CD14-positive monocyte (primary cell): ENCODE measurements at regions not wholly inside any gene's neighbourhood (a gene's known extent, or its start where the extent isn't known, plus 50 kb on each side); places are given as distances from the start of the nearest gene placed in this dataset.

ENCODE experiments used
- DNase-seq, 3 donors: peaks; one replicate each; pipeline ENCODE4 v3.0.0-alpha.2; 2011 to 2022
- H2AFZ ChIP-seq: 2 replicates; pipeline ENCODE4 v1.6.0; 2012; ENCODE audit warnings: mild to moderate bottlenecking, low read depth, low read length, inconsistent platforms; ENCODE audit not compliant: insufficient read depth, poor library complexity, severe bottlenecking
- H3K27ac ChIP-seq, 2 donors: 1 replicate in 1 of 2; 2 replicates in 1 of 2; pipeline ENCODE4 v1.5.1; 2012 to 2013; ENCODE audit warnings: low read length in 2 of 2, control low read depth in 1 of 2, inconsistent platforms in 1 of 2, low read depth in 1 of 2, mild to moderate bottlenecking in 1 of 2
- H3K27me3 ChIP-seq, 2 donors: one replicate each; pipeline versions ENCODE4 v1.6.0 to v1.6.1; 2011 to 2013; ENCODE audit warnings: low read length in 2 of 2; ENCODE audit not compliant: control insufficient read depth in 2 of 2, insufficient read depth in 2 of 2
- H3K36me3 ChIP-seq, 2 donors: replicated peaks in 1 of 2; 1 replicate in 1 of 2; 2 replicates in 1 of 2; pipeline versions ENCODE4 v1.5.1 to v1.6.1; 2012 to 2013; ENCODE audit warnings: low read length in 2 of 2, control low read depth in 1 of 2, inconsistent platforms in 1 of 2, mild to moderate bottlenecking in 1 of 2; ENCODE audit not compliant: insufficient read depth in 2 of 2, control insufficient read depth in 1 of 2
- H3K4me1 ChIP-seq, 2 donors: 1 replicate in 1 of 2; 2 replicates in 1 of 2; pipeline versions ENCODE4 v1.5.1 to v1.6.1; 2012 to 2013; ENCODE audit warnings: low read length in 2 of 2, control low read depth in 1 of 2, inconsistent platforms in 1 of 2, mild to moderate bottlenecking in 1 of 2, moderate library complexity in 1 of 2; ENCODE audit not compliant: insufficient read depth in 2 of 2, control insufficient read depth in 1 of 2
- H3K4me2 ChIP-seq: replicated peaks from 2 replicates; pipeline ENCODE3; 2012; ENCODE audit warnings: low read length, moderate library complexity, mild to moderate bottlenecking; ENCODE audit not compliant: poor library complexity, severe bottlenecking; ENCODE audit errors: extremely low read depth
- H3K4me3 ChIP-seq, 3 experiments: fragments of 200-600 bp in 1 of 3; sonication (generic) in 1 of 3; replicated peaks in 1 of 3; 1 replicate in 2 of 3; 2 replicates in 1 of 3; pipeline ENCODE4 v1.5.1; 2011 to 2013; ENCODE audit warnings: low read length in 3 of 3, mild to moderate bottlenecking in 3 of 3, control low read depth in 2 of 3, low read depth in 2 of 3, inconsistent platforms in 1 of 3, moderate library complexity in 1 of 3
- H3K79me2 ChIP-seq: 2 replicates; pipeline ENCODE4 v1.6.0; 2012; ENCODE audit warnings: mild to moderate bottlenecking, control low read depth, inconsistent platforms, low read length, moderate library complexity; ENCODE audit not compliant: insufficient read depth
- H3K9ac ChIP-seq: 2 replicates; pipeline ENCODE4 v1.6.0; 2017; ENCODE audit warnings: low read length, mild to moderate bottlenecking; ENCODE audit not compliant: insufficient read depth, poor library complexity, severe bottlenecking
- H3K9me3 ChIP-seq, 2 donors: replicated peaks in 1 of 2; 1 replicate in 1 of 2; 2 replicates in 1 of 2; pipeline versions ENCODE4 v1.5.1 to v1.6.1; 2012 to 2013; ENCODE audit warnings: low read length in 2 of 2, control low read depth in 1 of 2; ENCODE audit not compliant: control insufficient read depth in 1 of 2, insufficient read depth in 1 of 2
- H4K20me1 ChIP-seq: 2 replicates; pipeline ENCODE4 v1.6.0; 2012; ENCODE audit warnings: mild to moderate bottlenecking, low read length, control low read depth, moderate library complexity; ENCODE audit not compliant: insufficient read depth
- H3K27ac Mint-ChIP-seq, 7 donors: one replicate each; pipeline ENCODE4 v1.8.0; 2020; ENCODE audit warnings: mild to moderate bottlenecking in 7 of 7, mixed read lengths in 7 of 7, moderate library complexity in 6 of 7, inconsistent platforms in 2 of 7
- H3K27me3 Mint-ChIP-seq, 3 donors: one replicate each; pipeline ENCODE4 v1.8.0; 2021 to 2022; ENCODE audit warnings: low read depth in 3 of 3, mild to moderate bottlenecking in 3 of 3, mixed read lengths in 3 of 3, moderate library complexity in 3 of 3, inconsistent platforms in 1 of 3
- H3K36me3 Mint-ChIP-seq, 2 donors: one replicate each; pipeline ENCODE4 v1.8.0; 2020; ENCODE audit warnings: mixed read lengths in 2 of 2, inconsistent platforms in 1 of 2, mild to moderate bottlenecking in 1 of 2
- H3K4me1 Mint-ChIP-seq: one replicate; pipeline ENCODE4 v1.8.0; 2020; ENCODE audit warnings: mild to moderate bottlenecking, mixed read lengths
- H3K4me3 Mint-ChIP-seq, 2 donors: one replicate each; pipeline ENCODE4 v1.8.0; 2020; ENCODE audit warnings: mild to moderate bottlenecking in 2 of 2, mixed read lengths in 2 of 2, moderate library complexity in 1 of 2
- H3K9me3 Mint-ChIP-seq, 7 donors: one replicate each; pipeline ENCODE4 v1.8.0; 2020 to 2022; ENCODE audit warnings: mixed read lengths in 7 of 7, mild to moderate bottlenecking in 6 of 7, moderate library complexity in 6 of 7, inconsistent platforms in 2 of 7
- WGBS: methylation state at CpG from one replicate; pipeline ENCODE4 v1.1.5; 2013; ENCODE audit warnings: missing lambda C conversion rate; ENCODE audit not compliant: insufficient coverage; 5-methylcytosine and 5-hydroxymethylcytosine counted together
- intact Hi-C, 2 donors: fragments of 100-400 bp; cut with micrococcal nuclease; formaldehyde crosslinking; loops; one replicate each; pipeline versions ENCODE4 v1.15.0 to v1.15.1; 2023
- TF ChIP-seq, protein P1 (sequence below): fragments of 200-600 bp; IDR thresholded peaks from one replicate; pipeline ENCODE4 v1.8.0; 2022; ENCODE audit warnings: antibody characterized with exemption, mild to moderate bottlenecking

DNA sequence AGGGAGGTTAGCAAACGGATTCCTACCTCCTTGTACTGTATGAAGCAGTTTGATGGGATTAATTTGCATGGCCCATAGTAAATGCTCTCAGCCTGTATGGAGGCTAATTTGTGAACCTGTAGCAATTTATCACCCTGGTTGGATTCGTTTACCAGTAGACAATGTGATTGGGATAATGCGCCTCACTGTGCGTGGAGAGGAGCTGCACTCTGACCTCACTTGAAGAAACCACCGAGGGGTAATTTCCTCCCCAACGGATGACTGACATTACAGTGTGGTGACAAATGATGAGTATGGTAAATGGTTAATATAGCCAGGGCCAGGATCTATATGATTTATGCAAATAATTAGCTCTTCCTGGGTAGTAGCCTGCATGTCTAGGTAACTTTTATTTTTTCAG, 479.1 kb upstream of the RBFOX1 start:
- Mint-ChIP-seq H3K36me3 (no peaks in the 10 kb centered on the region), H3K27ac (no peak overlapping the region), H3K4me1 (no peaks in the 10 kb centered on the region), H3K4me3 (no peak overlapping the region), H3K9me3 (peaks cover 0 to 2% (median 1%) of the 10 kb centered on the region in 7 donors), H3K27me3 (peaks cover 0 to 3% (median 1%) of the 10 kb centered on the region in 3 donors)
- H2AFZ ChIP-seq = no peak overlapping the region
- no peak overlapping the region for H3K27ac ChIP-seq
- no peak overlapping the region for H3K4me3 ChIP-seq
- H3K4me2 ChIP-seq = no peak overlapping the region
- no peaks in the 10 kb centered on the region for H3K9me3 ChIP-seq
- no peaks in the 10 kb centered on the region for H3K79me2 ChIP-seq
- no peaks in the 10 kb centered on the region for H3K36me3 ChIP-seq
- WGBS = 95% methylated on average over 6 of the region's 6 CpGs
- no peaks in the 10 kb centered on the region for H3K27me3 ChIP-seq
- H4K20me1 ChIP-seq = no peaks in the 10 kb centered on the region
- no peaks in the 10 kb centered on the region for H3K4me1 ChIP-seq
- DNase-seq = no peak
- TF ChIP-seq, protein P1, sequence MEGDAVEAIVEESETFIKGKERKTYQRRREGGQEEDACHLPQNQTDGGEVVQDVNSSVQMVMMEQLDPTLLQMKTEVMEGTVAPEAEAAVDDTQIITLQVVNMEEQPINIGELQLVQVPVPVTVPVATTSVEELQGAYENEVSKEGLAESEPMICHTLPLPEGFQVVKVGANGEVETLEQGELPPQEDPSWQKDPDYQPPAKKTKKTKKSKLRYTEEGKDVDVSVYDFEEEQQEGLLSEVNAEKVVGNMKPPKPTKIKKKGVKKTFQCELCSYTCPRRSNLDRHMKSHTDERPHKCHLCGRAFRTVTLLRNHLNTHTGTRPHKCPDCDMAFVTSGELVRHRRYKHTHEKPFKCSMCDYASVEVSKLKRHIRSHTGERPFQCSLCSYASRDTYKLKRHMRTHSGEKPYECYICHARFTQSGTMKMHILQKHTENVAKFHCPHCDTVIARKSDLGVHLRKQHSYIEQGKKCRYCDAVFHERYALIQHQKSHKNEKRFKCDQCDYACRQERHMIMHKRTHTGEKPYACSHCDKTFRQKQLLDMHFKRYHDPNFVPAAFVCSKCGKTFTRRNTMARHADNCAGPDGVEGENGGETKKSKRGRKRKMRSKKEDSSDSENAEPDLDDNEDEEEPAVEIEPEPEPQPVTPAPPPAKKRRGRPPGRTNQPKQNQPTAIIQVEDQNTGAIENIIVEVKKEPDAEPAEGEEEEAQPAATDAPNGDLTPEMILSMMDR = no peak
- H3K9ac ChIP-seq = no peak overlapping the region
- intact Hi-C loops = no loop called here

DNA sequence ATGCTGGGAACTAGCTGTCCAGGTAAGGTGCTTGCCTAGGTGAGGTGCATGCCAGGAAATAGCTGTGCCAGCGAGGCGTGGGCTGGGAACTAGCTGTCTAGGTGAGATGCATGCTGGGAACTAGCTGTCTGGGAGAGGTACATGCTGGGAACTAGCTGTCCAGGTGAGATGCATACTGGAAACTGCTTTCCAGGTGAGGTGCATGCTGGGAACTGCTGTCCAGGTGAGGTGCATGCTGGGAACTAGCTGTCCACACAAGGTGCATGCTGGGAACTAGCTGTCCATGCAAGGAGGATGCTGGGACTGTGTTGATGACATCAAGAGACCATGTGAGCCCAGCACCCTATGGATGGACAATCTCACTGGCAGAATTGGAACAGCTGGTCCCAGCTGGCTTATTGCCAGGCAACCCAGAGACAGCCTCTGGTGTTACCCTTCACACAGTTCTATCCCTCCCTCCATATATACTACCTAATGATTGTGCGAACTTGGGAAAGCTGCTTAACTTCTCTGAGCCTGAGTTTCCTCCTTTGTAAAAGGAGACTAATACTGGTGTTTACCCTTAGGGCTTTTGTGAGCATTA, 479.9 kb upstream of the RBFOX1 start:
- no peak for DNase-seq
- no peak overlapping the region for H3K4me3 ChIP-seq
- H3K27ac Mint-ChIP-seq = peak overlapping the region in 1 of 7 donors; percentile 6
- intact Hi-C loops = no loop called here
- WGBS = 95% methylated on average over 2 of the region's 3 CpGs
- H4K20me1 ChIP-seq = no peaks in the 10 kb centered on the region
- H3K4me3 Mint-ChIP-seq = no peak overlapping the region
- no peaks in the 10 kb centered on the region for H3K36me3 ChIP-seq
- no peak overlapping the region for H3K9ac ChIP-seq
- peaks cover 0 to 4% (median 2%) of the 10 kb centered on the region in 7 donors for H3K9me3 Mint-ChIP-seq
- H3K36me3 Mint-ChIP-seq = no peaks in the 10 kb centered on the region
- H3K27me3 ChIP-seq = no peaks in the 10 kb centered on the region
- no peak overlapping the region for H2AFZ ChIP-seq
- no peaks in the 10 kb centered on the region for H3K4me1 Mint-ChIP-seq
- H3K79me2 ChIP-seq = no peaks in the 10 kb centered on the region
- no peaks in the 10 kb centered on the region for H3K9me3 ChIP-seq
- no peak overlapping the region for H3K4me2 ChIP-seq
- TF ChIP-seq, protein P1 = no peak
- H3K4me1 ChIP-seq = no peaks in the 10 kb centered on the region
- H3K27me3 Mint-ChIP-seq = peaks cover 0 to 3% (median 1%) of the 10 kb centered on the region in 3 donors
- no peak overlapping the region for H3K27ac ChIP-seq
